ENCODE measurements at regions not wholly inside any gene's neighbourhood (a gene's known extent, or its start where the extent isn't known, plus 50 kb on each side); places are given as distances from the start of the nearest gene placed in this dataset.

GRCh38 chr4:106869551-106869950 lies 166.6 kb downstream of the DKK2 start (continued):
- no peak for TF ChIP-seq ZNF318 (IDR thresholded peaks at IDR 0.05; ENCODE audit: borderline replicate concordance in 1 of 2, low read depth in 1 of 2)

- intact Hi-C loops (cut with micrococcal nuclease) (no loop called here), in situ Hi-C loops (cut with MboI) (no loop called here)
- Histone ChIP-seq H3K27me3 (ENCODE audit: control insufficient read depth in 2 of 2, insufficient read depth in 2 of 2, low read length in 2 of 2) (no peaks in the 10 kb centered on the region), H3K27ac (ENCODE audit: extremely low read depth, low read depth, low read length) (no peak overlapping the region), H3K36me3 (ENCODE audit: control insufficient read depth, insufficient read depth, low read length) (no peaks in the 10 kb centered on the region), H3K4me1 (replicated peaks in 1 of 2; ENCODE audit: control insufficient read depth in 2 of 2, insufficient read depth in 2 of 2, low read length in 2 of 2) (no peaks in the 10 kb centered on the region), H3K4me3 (no peak overlapping the region), H3K9me3 (replicated peaks; ENCODE audit: control insufficient read depth, insufficient read depth, low read depth, low read length) (no peaks in the 10 kb centered on the region), H3K9ac (ENCODE audit: insufficient read depth in 1 of 2, low read depth in 2 of 2, low read length in 2 of 2) (no peak overlapping the region), H3K4me2 (ENCODE audit: insufficient read depth, low read length) (no peak overlapping the region), H3K9me1 (ENCODE audit: control insufficient read depth, insufficient read depth, low read length) (no peaks in the 10 kb centered on the region), H2AFZ (ENCODE audit: low read depth, low read length) (no peak overlapping the region), H4K20me1 (replicated peaks; ENCODE audit: control insufficient read depth, insufficient read depth, low read length) (no peaks in the 10 kb centered on the region), H3K79me2 (ENCODE audit: control insufficient read depth, insufficient read depth, low read length) (no peaks in the 10 kb centered on the region)
- ChIA-PET POLR2A (no interaction called here), CTCF (ENCODE audit: low intra/inter-chr PET ratio) (no interaction called here)
- no peak for TF ChIP-seq ZNF24 (IDR thresholded peaks at IDR 0.05)
- TF ChIP-seq ZNF324 (CRISPR knock-in tag; IDR thresholded peaks at IDR 0.05): no peak
- TF ChIP-seq CTCF (IDR thresholded peaks at IDR 0.05 in 2 of 3, conservative IDR thresholded peaks at IDR 0.05 in 1 of 3; ENCODE audit: insufficient read depth in 2 of 3, low read depth in 1 of 3, low read length in 3 of 3): no peak
- no peak for TF ChIP-seq PML (IDR thresholded peaks at IDR 0.05; ENCODE audit: low read length)
- TF ChIP-seq RFX1 (IDR thresholded peaks at IDR 0.05): no peak
- ATAC-seq: no peak
- no peak for DNase-seq (ENCODE audit: extremely low read depth in 1 of 4, low spot score in 3 of 4)
- WGBS (ENCODE audit: insufficient coverage, low coverage, missing lambda C conversion rate): 3% methylated on average over 2 of the region's 2 CpGs
- no peak for FAIRE-seq
- no TSS peak for BruUV-seq (replicated peaks)
Observed at GRCh38 chr4:106868381-106869035, 167.6 kb downstream of the DKK2 start.
